HG02763 (cell line): ENCODE measurements at regions not wholly inside any gene's neighbourhood (a gene's known extent, or its start where the extent isn't known, plus 50 kb on each side); places are given as distances from the start of the nearest gene placed in this dataset.

Experiments
- ATAC-seq: cut with Tn5 transposase; IDR thresholded peaks from one replicate; pipeline ENCODE4 v1.9.1; 2021; ENCODE audit warnings: mild to moderate bottlenecking, moderate library complexity; ENCODE audit not compliant: unreplicated experiment

GRCh38 chr2:114373591-114373990 lies 68.8 kb upstream of the DPP10 start:
- no peak for ATAC-seq

- ATAC-seq, result no peak
These were observed 58.0 kb upstream of the DPP10 start for GRCh38 chr2:114384441-114384840.

- no peak for ATAC-seq
These were observed 53.4 kb upstream of the DPP10 start for GRCh38 chr2:114389021-114389420.
